ENCODE measurements at regions not wholly inside any gene's neighbourhood (a gene's known extent, or its start where the extent isn't known, plus 50 kb on each side); places are given as distances from the start of the nearest gene placed in this dataset.
A peak's percentile ranks its signal among the peaks of the same experiment; 100 is the strongest.

DNA sequence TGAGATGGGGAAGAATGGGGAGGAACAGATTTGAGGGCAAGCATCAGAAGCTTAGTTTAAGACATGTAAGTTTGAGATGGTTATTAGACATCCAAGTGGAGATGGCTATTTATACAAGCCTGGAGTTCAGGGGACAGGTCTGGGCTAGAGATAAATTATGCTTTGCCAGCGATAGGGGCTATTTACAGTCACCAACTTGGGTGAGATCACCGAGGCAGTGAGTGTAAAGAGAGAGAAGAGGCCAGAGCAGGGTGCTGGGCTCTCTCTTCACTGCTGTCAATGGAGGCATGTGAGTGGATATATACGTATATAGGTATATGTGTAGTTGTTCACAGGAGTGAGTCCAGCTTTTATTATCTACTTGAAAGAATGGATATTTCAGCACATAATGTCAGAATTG is 81.0 kb downstream of the QPCT start:
- DNase-seq (ENCODE audit: low read depth), result no peak

DNA sequence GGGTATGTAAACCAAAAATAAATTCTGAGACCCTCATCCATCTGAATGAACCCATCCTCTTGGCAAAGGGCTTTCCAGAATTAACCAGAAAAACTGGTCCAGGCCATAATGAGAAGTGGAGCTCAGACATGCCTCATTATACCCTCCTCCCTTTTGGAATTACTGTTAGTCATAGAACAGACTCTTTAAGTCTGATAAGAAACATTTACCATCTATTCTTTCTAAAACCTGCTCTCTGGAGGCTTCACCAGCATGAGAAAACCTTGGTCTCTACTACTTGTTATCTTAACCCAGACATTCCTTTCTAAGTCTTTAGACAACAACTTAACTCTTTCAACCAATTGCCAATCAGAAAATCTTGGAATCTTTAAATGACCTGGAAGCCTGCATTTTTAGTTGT is 82.8 kb downstream of the QPCT start:
- DNase-seq (ENCODE audit: low read depth), result peak; percentile 63

DNA sequence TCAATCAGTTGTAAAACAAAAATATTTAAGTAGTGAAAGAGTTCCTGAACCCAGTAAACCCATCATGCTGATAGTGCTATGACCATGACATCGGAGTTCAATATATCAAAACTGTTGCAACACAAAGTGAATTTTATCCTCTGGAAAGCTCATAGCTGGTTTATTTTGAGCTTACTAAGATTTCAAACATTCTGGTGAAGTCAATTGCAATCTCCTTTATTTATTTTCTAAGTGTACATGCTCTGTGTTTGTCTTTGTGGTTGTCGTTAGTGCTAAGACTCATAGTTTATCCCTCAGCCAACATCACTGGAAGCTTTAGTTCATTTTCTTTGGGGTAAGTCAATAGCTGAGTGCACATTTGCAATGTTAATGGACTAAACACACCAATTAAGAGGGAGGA is 91.9 kb downstream of the QPCT start:
- DNase-seq (ENCODE audit: low read depth), result peak; percentile 78

DNA sequence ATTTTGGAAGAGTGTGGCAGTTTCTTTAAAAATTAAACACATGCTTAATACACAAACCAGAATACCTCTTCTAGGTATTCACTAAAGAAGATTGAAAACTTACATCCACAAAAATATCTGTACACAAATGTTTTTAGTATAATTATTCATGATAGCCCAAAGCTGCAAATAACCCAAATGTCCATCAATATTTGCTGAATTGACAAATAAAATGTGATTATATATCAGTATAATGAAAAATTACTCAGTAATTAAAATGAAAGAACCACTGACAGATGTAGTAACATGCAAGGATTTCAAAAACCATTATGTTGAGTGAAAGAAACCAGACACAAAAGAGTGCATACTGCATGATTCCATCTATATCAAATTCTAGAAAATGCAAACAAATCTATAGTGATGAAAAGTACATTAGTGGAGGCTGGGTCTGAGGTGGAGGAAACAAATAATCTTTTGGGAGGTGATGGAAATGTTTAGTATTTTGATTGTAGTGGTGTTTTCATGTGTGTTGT is 94.8 kb downstream of the QPCT start:
- no peak for DNase-seq (ENCODE audit: low read depth)

DNA sequence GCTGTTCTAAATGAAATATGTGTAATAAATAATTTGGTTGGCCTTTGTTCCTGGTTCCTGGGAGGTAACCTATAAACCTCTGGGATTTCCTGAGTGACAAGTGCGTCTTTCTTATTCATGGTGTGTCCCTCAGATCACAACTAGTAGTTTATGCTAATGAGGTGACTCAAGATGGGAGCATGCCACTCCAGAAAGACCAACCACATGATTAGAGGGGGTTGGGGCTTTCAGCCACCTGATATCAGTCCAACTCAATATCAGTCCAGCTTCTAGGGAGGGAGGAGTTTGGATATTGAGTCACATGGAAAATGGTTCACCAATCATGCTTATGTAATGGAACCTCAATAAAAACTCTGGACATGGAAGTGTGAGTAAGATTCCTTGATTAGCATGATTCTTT is 96.6 kb downstream of the QPCT start:
- DNase-seq (ENCODE audit: low read depth), result no peak

DNA sequence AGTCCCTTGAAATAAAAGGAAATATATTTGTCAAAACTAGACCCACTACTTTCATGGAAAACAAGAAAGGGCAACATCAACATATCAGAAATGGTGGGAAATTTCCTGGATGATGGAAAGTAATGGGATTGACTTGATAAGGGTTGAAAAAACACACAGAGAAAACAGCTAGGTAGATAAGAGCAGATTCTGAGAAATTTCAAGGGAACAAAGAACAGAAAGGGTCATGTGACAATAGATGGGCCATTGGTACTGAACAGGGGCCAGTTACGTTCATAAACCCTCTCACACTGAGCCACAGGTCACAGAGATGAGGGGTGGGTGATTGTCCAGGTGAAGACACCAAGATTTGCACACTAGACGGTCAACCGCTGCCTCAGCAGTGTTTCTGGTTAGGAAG is 98.7 kb downstream of the QPCT start:
- DNase-seq (ENCODE audit: low read depth), result no peak

DNA sequence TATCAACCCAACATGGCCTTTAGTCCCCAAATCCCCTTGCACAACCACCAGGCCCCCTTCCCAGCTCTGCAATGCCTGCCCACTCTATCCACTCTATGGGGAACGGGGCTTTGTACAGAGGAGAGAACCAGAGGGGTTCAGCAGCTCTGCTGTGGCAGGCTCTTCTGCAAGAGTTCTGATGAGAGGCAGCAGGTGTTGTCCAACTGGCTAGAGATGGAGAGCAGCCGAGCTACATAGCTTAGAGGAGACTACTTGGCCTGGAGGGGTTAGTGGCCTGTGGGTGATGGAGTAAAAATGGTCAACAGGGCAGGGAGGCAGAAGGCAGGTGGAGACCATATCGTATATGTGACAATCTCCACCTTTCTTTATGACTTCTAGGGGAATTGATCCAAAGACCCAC is 103.0 kb downstream of the QPCT start:
- DNase-seq (ENCODE audit: low read depth), result no peak

DNA sequence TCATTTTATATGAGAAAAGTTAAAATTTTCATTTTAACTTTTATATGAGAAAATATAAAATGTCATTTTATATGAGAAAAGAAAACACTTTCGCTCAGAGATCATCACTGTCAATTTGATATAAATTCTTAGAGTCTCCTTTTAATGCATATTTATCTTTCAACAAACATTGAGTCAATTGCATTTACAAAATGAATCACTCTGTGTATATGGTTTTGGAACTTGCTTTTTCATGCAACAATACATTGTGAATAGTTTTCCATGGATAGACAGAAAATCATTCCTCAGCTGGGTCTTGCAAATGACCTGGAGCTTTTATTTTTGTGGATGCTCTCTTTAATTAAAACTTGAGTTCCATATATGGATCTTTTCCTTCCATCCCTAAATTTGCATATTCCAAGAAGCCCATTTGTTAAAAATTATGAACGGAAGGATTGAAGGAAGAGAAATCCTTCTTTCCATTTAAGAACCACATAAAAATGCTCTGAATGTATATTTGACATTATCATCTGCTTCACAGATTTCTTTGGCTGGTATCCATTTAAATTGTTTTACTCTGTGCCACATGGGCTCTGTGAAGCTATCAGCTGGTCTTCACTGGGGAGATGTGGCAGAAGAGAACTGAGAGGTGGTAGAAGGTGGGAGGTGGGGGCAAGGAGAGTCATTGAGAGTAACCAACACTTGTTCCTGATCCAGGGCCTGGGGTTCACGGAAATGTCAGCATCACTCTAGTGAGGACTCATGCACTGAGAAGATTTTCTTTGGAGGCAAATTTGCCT is 104.1 kb downstream of the QPCT start:
- no peak for DNase-seq (ENCODE audit: low read depth)

DNA sequence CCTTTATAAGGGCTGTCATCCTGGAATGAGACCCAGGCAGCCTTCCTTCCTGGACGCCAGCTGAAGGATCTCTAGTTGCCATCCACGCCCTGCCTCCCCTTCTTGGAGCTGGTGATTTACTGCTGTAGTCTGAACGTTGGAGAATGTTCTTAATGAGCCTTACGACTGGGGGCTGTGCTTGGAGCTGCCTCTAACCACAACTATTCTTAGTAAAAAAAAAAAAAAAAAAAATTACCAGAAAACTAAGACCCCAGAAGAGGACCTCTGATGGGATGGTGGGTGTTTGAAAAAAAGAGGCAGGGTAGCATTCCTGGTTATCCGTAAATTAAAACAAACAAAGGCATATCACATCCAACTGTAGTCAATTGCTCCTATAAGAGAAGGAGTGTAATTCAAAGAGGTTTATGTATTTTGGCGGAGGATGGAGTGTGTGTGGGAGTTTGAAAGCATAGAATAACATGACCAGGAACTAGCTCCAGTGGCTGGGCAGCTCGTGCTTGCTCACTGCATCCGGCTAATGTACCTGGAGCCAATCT is 105.4 kb downstream of the QPCT start:
- peak; percentile 61 for DNase-seq (ENCODE audit: low read depth)

DNA sequence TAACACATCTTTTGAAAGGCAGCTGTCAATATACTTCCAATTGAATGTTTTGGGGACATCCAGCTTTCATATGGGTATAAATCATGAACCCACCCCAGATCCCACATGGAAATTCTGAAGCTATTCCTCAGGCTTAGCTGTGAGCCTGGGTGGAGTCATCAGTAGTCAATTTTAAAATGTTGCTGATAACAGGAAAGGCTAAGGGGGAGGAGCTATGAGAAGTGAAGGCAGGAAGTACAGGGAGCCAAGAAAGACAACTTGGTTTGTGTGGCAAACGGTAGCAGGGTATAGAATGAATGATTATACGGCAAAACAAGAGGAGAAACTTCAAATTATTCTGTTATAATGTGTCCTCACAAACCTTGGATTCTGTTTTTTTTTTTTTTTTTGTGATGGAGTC is 108.6 kb downstream of the QPCT start:
- DNase-seq (ENCODE audit: low read depth), result no peak

DNA sequence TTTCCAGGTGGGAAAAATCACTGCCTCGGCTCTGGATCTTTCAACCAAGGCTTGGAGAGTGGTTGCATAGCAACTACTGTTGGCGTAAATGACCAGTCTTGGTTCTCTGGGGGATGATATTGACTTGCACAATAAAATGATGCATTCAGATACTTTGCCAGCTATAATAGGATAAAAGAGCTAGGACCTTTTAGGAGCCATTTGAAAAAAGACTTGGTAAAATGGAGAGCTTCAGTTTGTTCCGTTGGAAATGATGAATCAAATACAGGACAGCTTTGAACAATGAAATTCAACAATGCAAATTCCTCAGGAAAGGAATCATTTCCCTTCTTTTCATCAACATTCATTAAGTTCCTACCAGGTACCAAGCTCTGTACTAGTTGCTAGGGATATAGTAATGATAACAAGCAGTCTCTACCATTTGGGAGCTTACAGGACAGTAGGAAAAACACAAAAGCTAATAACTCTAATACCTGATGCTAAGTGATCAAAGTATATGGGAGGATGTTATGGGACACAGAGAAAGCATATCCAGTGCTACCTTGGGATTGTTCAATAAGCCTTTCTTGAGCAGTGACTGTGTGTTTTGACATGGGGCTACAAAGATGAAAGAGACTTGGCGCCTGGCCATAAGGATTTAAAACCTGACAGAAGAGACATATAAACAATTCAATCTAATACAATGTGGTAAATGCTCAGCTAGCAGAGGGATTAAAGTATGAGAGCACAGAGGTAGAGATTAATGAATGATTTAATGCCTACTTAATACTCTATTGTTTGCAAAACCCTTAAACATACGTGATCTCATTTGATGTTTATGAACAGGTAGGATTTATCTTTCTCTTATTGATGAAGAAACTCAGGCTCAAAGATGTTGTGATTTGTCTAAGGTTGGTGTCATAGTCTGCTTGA is 110.7 kb downstream of the QPCT start:
- peak; percentile 61 for DNase-seq (ENCODE audit: low read depth)

DNA sequence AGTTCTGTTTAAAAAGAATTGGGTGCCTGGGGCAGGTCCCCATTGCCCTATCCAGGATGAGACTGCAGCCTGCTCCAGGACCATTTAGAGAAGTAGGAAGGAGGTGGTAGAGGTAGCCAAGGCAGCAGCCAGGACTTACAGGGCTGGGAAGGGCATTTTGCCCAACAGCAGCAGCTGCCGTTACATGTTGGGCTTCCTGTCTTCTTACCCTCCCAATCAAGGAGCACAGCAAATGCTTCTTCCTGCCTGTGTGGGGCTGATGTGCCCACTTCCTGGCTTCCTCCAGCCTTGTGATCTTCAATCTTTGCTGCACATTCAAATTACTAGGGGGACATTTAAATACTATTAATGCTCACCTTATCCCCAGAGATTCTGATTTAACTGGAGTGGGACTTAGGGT is 112.0 kb downstream of the QPCT start:
- no peak for DNase-seq (ENCODE audit: low read depth)

DNA sequence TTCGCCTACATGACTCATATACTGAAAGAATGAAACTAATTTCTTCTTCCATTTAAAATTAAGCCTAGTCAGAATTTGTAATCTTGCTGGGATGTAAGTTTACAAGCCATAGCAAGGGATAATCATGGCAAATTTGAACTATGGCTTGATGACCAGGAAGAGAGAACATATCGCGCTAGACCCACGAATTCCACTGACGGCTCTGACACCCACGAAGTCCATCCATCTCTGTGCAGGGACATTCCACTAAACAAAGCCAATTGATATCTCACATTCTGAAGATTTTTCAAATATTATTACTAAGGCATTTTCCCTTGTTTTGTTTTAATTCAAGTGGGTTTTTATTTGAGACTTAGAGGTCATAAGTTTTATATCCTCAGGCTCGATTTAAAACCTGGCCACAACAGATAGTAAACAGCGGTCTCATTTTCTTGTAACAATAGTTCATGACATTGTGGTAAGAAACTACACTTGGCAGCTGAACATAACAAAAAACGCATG is 113.0 kb downstream of the QPCT start:
- DNase-seq (ENCODE audit: low read depth), result peak; percentile 61

DNA sequence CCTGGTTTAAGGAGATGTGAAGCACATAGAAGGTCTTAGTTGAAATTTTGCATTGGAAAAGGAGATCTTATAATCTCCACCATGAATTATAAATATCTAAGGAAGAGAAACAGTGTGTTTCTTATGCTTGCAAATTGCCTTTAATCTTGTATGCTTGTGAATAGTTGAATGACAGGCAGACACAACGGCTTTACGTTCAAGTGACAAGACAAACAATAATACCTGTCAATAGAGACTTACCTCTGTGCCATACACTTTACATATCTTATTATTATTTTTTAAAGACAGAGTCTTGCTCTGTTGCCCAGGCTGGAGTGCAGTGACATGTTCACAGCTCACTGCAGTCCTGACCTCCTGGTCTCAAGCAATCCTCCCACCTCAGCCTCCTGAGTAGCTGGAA is 113.7 kb downstream of the QPCT start:
- no peak for DNase-seq (ENCODE audit: low read depth)

DNA sequence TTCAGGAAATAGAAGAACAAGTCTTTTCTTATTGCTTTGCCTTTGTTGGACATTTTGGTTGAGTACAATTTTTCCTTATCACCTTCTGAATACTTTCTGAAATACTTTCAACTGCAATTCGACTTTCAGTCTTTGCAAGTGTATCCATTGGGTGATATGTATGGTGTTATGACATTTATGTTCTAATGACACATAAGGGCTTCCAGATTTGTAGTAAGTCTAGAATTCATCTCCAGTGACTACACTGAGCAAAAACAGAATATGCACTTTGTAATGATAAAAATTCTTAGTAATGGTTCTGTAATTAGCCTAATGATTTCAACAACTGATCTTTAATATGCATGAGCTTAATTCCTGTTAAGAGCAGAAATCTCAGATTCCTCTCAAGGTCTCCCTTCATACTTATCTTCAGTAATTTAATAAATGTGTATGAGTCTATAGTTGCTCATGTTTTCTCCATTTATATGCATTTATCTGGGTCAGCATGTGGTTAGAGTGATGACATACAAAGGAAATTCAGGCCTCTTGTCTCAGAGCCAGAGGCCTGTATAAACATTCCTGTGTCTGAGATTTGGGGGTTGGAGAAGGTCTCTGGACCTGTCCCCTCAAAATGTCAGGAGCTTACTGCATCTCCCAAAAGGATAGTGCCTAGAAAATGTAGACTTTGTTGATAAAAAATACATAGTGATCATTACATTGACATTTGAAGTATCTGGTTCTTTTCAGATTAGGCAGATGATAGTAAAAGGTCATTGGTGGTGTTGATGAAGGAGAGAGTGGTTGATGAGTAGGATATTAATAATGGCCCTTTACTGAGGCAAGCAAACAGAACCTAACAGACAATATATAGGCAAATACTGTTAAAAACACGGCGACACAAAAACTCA is 114.9 kb downstream of the QPCT start:
- peak; percentile 95 for DNase-seq (ENCODE audit: low read depth)

DNA sequence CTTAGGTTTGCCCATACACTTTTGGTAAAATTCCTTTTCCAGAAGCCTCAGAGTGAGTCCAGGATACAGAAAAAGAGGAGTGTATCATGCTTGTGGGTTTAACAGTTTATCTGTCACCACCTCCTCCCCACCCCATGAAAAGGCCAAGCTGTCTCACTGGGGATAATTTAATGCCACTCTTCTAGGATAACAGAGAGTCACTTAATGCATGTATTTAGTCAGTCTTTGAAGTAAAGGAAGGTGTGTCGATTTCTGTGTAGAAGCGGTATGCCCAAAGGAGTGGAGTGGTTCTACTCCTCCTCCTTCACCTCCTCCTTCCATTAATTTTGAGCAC is 116.4 kb downstream of the QPCT start:
- DNase-seq (ENCODE audit: low read depth), result no peak

DNA sequence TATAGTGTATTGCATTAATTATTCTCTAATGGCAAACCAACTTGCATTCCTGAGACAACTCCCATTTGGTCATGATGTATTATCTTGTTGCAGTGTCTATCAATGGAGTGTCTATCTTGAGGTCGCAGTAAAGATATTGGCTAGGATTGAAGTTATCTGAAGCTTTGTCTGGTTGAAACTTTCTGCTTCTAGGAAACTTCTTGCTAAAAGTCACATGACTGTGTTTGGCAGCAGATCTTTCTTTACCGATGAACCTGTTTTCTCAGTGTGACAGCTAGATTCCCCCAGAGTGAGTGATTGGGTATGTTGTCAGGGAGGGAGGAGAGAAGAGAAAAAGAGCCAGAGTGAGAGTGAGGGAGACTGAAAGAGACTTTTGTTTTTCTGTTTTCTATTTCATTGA is 119.6 kb downstream of the QPCT start:
- DNase-seq (ENCODE audit: low read depth), result no peak

DNA sequence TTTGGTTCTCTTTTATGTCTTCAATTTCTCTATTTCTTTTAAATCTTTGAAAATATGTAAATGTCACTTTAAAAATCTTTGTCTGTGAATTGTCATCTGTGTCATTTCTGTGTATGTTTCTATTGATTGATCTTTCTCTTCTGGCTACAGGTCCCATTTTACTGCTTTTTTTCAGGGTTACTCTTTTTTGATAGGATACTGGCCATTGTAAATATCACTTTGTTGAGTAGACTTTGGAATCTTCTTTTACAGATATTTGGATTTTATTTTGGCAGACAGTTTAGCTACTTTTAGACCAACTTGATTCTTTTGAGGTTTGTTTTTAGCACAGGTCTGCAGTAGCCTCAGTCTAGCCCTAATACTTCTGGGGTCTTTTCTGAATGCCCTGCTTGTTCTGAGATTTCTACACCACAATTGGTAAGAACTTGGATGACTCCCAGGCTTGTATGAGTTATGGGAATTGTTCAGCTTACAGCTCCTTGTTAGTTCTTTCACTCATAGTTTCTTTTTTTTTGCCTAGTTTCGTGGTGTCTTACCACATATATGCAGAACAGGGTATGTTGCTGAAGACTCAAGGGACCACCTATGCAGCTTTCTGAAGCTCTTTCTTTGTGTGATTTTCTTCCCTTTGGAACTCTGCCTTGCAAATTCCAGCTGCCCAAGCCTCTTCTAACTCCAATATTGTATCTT is 122.2 kb downstream of the QPCT start:
- peak; percentile 75 for DNase-seq (ENCODE audit: low read depth)

DNA sequence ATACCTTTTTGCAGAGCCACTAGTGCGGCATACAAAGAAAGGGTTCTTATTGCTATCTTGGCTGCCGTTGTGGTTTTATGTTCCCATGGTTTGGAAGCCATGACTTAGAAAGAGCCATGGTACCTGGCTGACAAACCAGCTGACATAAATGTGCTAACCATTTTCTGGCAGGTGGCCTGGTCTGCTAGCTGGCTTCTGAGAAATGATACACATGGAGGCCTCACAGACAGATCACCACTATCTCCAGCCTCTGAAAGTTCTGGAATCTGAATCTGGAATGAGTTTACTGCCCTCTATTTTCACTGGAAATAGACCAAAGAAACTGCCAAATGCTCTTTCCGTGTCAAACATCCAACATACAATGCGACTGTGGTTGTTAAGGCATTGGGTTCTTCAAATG is 123.7 kb downstream of the QPCT start:
- peak; percentile 59 for DNase-seq (ENCODE audit: low read depth)

DNA sequence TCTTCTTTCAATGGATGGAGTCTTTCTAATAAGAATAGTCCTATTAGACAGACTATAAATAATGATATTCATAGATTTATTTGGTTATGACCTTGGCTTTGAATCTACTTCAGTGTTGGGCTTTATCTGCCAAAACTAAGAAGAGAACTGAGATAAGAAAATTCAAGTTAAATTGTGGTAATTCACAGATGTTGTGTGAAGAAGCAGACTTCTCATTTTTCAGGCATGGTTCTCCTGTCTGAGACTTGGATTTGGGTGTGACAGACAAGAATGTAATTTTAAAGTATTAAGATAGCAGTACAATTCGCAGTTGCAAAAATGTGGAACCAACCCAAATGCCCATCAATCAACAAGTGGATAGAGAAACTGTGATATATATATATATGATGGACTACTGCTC is 124.7 kb downstream of the QPCT start:
- DNase-seq (ENCODE audit: low read depth), result peak; percentile 25

DNA sequence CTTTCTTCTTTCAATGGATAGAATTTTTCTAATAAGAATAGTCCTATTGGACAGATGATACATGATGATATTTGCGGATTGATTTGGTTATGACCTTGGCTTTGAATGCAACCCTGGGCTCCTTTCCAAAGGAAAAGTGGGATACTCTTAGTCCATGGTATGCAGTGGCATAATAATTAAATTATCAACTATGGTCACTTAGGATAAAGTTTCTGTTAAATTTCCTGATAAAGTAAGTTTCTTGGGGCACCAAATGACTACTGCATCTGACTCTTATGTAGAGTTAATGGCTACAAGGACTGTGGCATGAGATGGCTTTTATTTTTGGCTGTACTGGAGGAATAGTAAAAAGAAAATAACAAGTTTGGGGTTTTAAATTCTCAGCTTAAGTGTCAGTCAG is 126.7 kb downstream of the QPCT start:
- DNase-seq (ENCODE audit: low read depth), result no peak
